Body of pancreas (tissue), 4 donors: ENCODE measurements at regions not wholly inside any gene's neighbourhood (a gene's known extent, or its start where the extent isn't known, plus 50 kb on each side); places are given as distances from the start of the nearest gene placed in this dataset.

Experiments used
- CTCF ChIP-seq, 7 experiments: fragments of 450-650 bp in 4 of 7; fragments of 200-600 bp in 3 of 7; sonication (generic) in 3 of 7; IDR thresholded peaks; one replicate each; pipeline ENCODE4 v1.5.1; 2016 to 2019; ENCODE audit warnings: antibody characterized with exemption in 7 of 7
- POLR2A ChIP-seq, 3 donors: fragments of 450-650 bp; IDR thresholded peaks; one replicate each; pipeline ENCODE4 v1.6.1; 2016; ENCODE audit warnings: antibody characterized with exemption in 3 of 3, mild to moderate bottlenecking in 2 of 3

DNA sequence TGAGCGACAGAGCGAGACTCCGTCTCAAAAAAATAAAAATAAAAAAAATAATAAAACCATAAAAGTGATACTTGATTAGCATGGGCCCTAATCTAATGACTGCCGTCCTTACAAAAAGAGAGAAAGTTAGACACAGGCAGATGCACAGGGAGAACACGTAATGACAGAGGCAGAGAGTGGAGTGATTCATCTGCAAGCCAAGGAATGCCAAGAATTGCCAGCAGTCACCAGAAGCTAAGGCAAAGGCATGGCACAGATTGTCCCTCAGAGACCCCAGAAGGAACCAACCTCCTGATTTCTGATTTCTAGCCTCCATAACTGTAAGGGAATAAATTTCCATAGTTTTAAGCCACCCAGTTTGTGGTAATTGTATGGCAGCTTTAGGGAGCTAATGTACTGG lies 79.6 kb upstream of the FREM1 start:
- TF ChIP-seq POLR2A (IDR thresholded peaks at IDR 0.05) (no peak), CTCF (IDR thresholded peaks at IDR 0.05) (no peak)
